Loucy (cell line): ENCODE measurements at regions not wholly inside any gene's neighbourhood (a gene's known extent, or its start where the extent isn't known, plus 50 kb on each side); places are given as distances from the start of the nearest gene placed in this dataset.

Source experiments
- CTCF ChIP-seq: fragments of 200-600 bp; sonication (generic); conservative IDR thresholded peaks from 2 replicates; pipeline ENCODE4 v1.5.1; 2014; ENCODE audit warnings: mild to moderate bottlenecking, antibody characterized with exemption, low read length
- EZH2phosphoT487 ChIP-seq: fragments of 200-600 bp; IDR thresholded peaks from 2 replicates; pipeline ENCODE4 v1.6.1; 2018; ENCODE audit warnings: antibody characterized with exemption, mild to moderate bottlenecking, moderate library complexity, borderline replicate concordance

GRCh38 chr4:20598626-20599025 lies 101.6 kb upstream of the PACRGL start:
- TF ChIP-seq CTCF (no peak), EZH2phosphoT487 (no peak)
